Osteocyte (in vitro differentiated cells): ENCODE measurements at regions not wholly inside any gene's neighbourhood (a gene's known extent, or its start where the extent isn't known, plus 50 kb on each side); places are given as distances from the start of the nearest gene placed in this dataset.

Experiments used
- DNase-seq: peaks from one replicate; pipeline ENCODE4 v3.0.0; 2021; ENCODE audit warnings: mixed read lengths; ENCODE audit not compliant: unreplicated experiment; ENCODE audit errors: extremely low spot score
- H3K27ac Mint-ChIP-seq: one replicate; pipeline ENCODE4 v1.8.0; 2021; ENCODE audit warnings: mild to moderate bottlenecking, mixed read lengths; ENCODE audit not compliant: unreplicated experiment
- H3K27me3 Mint-ChIP-seq: one replicate; pipeline ENCODE4 v1.8.0; 2021; ENCODE audit warnings: mixed read lengths; ENCODE audit not compliant: unreplicated experiment
- H3K36me3 Mint-ChIP-seq: one replicate; pipeline ENCODE4 v1.8.0; 2021; ENCODE audit warnings: mixed read lengths; ENCODE audit not compliant: unreplicated experiment
- H3K4me1 Mint-ChIP-seq: one replicate; pipeline ENCODE4 v1.8.0; 2021; ENCODE audit warnings: mixed read lengths; ENCODE audit not compliant: unreplicated experiment
- H3K4me3 Mint-ChIP-seq: one replicate; pipeline ENCODE4 v1.8.0; 2021; ENCODE audit warnings: mild to moderate bottlenecking, moderate library complexity, mixed read lengths; ENCODE audit not compliant: unreplicated experiment
- H3K9me3 Mint-ChIP-seq: one replicate; pipeline ENCODE4 v1.8.0; 2021; ENCODE audit warnings: mixed read lengths; ENCODE audit not compliant: unreplicated experiment
- CTCF ChIP-seq: fragments of 200-600 bp; sonication (generic); IDR thresholded peaks from 2 replicates; pipeline ENCODE4 v1.5.0; 2021; ENCODE audit warnings: antibody characterized with exemption, mild to moderate bottlenecking, moderate library complexity

GRCh38 chr2:18309627-18310026, 250.8 kb downstream of the RDH14 start:
- no peak overlapping the region for H3K27ac Mint-ChIP-seq
- TF ChIP-seq CTCF: no peak
- no peaks in the 10 kb centered on the region for H3K9me3 Mint-ChIP-seq
- H3K36me3 Mint-ChIP-seq: no peaks in the 10 kb centered on the region
- H3K4me1 Mint-ChIP-seq: no peaks in the 10 kb centered on the region
- no peaks in the 10 kb centered on the region for H3K27me3 Mint-ChIP-seq
- no peak overlapping the region for H3K4me3 Mint-ChIP-seq
- DNase-seq: no peak

- no peaks in the 10 kb centered on the region for H3K36me3 Mint-ChIP-seq
Measured at GRCh38 chr2:18309188-18309587, 251.3 kb downstream of the RDH14 start.

GRCh38 chr2:18304849-18305248, 255.6 kb downstream of the RDH14 start:
- no peaks in the 10 kb centered on the region for H3K4me1 Mint-ChIP-seq
- no peak overlapping the region for H3K4me3 Mint-ChIP-seq
- no peak for DNase-seq
- H3K27me3 Mint-ChIP-seq: no peaks in the 10 kb centered on the region
- no peak overlapping the region for H3K27ac Mint-ChIP-seq
- no peaks in the 10 kb centered on the region for H3K9me3 Mint-ChIP-seq
- no peaks in the 10 kb centered on the region for H3K36me3 Mint-ChIP-seq
- TF ChIP-seq CTCF: no peak

More at GRCh38 chr2:18309188-18309587, 251.3 kb downstream of the RDH14 start:
- H3K27me3 Mint-ChIP-seq: no peaks in the 10 kb centered on the region
- no peak overlapping the region for H3K4me3 Mint-ChIP-seq
- no peak overlapping the region for H3K27ac Mint-ChIP-seq
- H3K9me3 Mint-ChIP-seq: no peaks in the 10 kb centered on the region
- TF ChIP-seq CTCF: no peak
- no peaks in the 10 kb centered on the region for H3K4me1 Mint-ChIP-seq
- no peak for DNase-seq

- peaks cover 8% of the 10 kb centered on the region for H3K4me1 Mint-ChIP-seq
- no peak for TF ChIP-seq CTCF
- DNase-seq: no peak
- H3K27ac Mint-ChIP-seq: no peak overlapping the region
- H3K9me3 Mint-ChIP-seq: no peaks in the 10 kb centered on the region
- no peaks in the 10 kb centered on the region for H3K36me3 Mint-ChIP-seq
- no peaks in the 10 kb centered on the region for H3K27me3 Mint-ChIP-seq
- H3K4me3 Mint-ChIP-seq: no peak overlapping the region
Measured at GRCh38 chr2:18301421-18302139, 258.9 kb downstream of the RDH14 start.

- Mint-ChIP-seq H3K27ac (no peak overlapping the region), H3K36me3 (no peaks in the 10 kb centered on the region), H3K4me3 (no peak overlapping the region), H3K27me3 (no peaks in the 10 kb centered on the region), H3K4me1 (peaks cover 8% of the 10 kb centered on the region), H3K9me3 (no peaks in the 10 kb centered on the region)
- DNase-seq: no peak
- no peak for TF ChIP-seq CTCF
Measured at GRCh38 chr2:18299423-18300212, 260.8 kb downstream of the RDH14 start.
